GM23338 (cell line): ENCODE measurements at regions not wholly inside any gene's neighbourhood (a gene's known extent, or its start where the extent isn't known, plus 50 kb on each side); places are given as distances from the start of the nearest gene placed in this dataset.

Experiments
- CREB1 ChIP-seq: fragments of 250-450 bp; sonication (Bioruptor Pico); IDR thresholded peaks from 2 replicates; pipeline ENCODE4 v1.5.0; 2020; ENCODE audit warnings: low read depth, mild to moderate bottlenecking, moderate library complexity
- POLR2AphosphoS5 ChIP-seq: IDR thresholded peaks from 2 replicates; pipeline ENCODE4 v1.6.1; 2016; ENCODE audit warnings: antibody characterized with exemption, low read depth
- ZNF331 ChIP-seq: fragments of 250-450 bp; sonication (Bioruptor Pico); IDR thresholded peaks from 2 replicates; pipeline ENCODE4 v1.5.0; 2020; ENCODE audit warnings: low read depth, mild to moderate bottlenecking, moderate library complexity
- TF ChIP-seq, protein P1 (sequence below), 2 experiments: fragments of 200-600 bp in 1 of 2; sonication (generic) in 1 of 2; conservative IDR thresholded peaks; 2 replicates each; pipeline versions ENCODE4 v1.5.1 to v1.6.1; 2016 to 2017; ENCODE audit warnings: antibody characterized with exemption in 2 of 2, low read depth in 2 of 2, mild to moderate bottlenecking in 2 of 2, moderate library complexity in 1 of 2
- TF ChIP-seq, protein P2 (sequence below): IDR thresholded peaks from one replicate; pipeline ENCODE4 v1.6.1; 2018; ENCODE audit warnings: antibody characterized with exemption; ENCODE audit not compliant: unreplicated experiment

DNA sequence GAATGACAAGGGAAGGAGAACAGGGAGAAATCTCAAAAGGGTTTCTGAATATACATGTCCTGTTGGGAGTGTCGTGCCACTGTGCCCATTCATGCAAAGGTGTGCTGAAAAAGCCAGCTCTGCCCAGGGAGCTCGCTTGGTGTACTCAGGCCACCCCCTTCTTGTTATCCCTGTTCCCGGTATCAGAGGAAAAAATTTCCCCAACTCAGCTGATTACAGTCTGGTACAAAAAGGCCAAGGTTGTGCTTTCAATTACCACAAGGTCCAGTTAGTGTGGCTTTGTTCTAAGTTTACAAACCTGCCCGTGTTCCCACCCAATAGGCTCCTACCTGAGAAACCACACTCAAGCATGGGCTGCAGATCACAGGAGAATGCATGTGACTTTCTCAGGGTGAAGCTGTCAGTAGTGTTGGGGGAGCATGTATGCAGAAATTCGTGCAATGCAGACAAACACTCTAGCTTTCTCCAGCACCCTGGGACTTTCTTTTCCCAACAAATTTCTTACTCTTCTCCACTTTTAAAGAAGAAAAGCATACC is 648.5 kb downstream of the NR2F2 start:
- TF ChIP-seq, protein P1, sequence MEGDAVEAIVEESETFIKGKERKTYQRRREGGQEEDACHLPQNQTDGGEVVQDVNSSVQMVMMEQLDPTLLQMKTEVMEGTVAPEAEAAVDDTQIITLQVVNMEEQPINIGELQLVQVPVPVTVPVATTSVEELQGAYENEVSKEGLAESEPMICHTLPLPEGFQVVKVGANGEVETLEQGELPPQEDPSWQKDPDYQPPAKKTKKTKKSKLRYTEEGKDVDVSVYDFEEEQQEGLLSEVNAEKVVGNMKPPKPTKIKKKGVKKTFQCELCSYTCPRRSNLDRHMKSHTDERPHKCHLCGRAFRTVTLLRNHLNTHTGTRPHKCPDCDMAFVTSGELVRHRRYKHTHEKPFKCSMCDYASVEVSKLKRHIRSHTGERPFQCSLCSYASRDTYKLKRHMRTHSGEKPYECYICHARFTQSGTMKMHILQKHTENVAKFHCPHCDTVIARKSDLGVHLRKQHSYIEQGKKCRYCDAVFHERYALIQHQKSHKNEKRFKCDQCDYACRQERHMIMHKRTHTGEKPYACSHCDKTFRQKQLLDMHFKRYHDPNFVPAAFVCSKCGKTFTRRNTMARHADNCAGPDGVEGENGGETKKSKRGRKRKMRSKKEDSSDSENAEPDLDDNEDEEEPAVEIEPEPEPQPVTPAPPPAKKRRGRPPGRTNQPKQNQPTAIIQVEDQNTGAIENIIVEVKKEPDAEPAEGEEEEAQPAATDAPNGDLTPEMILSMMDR (conservative IDR thresholded peaks at IDR 0.05; ENCODE audit: low read depth in 2 of 2): no peak
- TF ChIP-seq ZNF331 (CRISPR knock-in tag) (no peak), POLR2AphosphoS5 (no peak), CREB1 (CRISPR knock-in tag) (no peak)
- TF ChIP-seq, protein P2, sequence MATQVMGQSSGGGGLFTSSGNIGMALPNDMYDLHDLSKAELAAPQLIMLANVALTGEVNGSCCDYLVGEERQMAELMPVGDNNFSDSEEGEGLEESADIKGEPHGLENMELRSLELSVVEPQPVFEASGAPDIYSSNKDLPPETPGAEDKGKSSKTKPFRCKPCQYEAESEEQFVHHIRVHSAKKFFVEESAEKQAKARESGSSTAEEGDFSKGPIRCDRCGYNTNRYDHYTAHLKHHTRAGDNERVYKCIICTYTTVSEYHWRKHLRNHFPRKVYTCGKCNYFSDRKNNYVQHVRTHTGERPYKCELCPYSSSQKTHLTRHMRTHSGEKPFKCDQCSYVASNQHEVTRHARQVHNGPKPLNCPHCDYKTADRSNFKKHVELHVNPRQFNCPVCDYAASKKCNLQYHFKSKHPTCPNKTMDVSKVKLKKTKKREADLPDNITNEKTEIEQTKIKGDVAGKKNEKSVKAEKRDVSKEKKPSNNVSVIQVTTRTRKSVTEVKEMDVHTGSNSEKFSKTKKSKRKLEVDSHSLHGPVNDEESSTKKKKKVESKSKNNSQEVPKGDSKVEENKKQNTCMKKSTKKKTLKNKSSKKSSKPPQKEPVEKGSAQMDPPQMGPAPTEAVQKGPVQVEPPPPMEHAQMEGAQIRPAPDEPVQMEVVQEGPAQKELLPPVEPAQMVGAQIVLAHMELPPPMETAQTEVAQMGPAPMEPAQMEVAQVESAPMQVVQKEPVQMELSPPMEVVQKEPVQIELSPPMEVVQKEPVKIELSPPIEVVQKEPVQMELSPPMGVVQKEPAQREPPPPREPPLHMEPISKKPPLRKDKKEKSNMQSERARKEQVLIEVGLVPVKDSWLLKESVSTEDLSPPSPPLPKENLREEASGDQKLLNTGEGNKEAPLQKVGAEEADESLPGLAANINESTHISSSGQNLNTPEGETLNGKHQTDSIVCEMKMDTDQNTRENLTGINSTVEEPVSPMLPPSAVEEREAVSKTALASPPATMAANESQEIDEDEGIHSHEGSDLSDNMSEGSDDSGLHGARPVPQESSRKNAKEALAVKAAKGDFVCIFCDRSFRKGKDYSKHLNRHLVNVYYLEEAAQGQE: no peak
